SK-N-SH treated with all-trans-retinoic acid at 6 μM for 48 hours (cell line): ENCODE measurements at regions not wholly inside any gene's neighbourhood (a gene's known extent, or its start where the extent isn't known, plus 50 kb on each side); places are given as distances from the start of the nearest gene placed in this dataset.

ENCODE experiments used
- ARNTL ChIP-seq: fragments of 450-650 bp; formaldehyde crosslinking; IDR thresholded peaks from 2 replicates; pipeline ENCODE4 v1.5.0; 2020; ENCODE audit warnings: low read depth, mild to moderate bottlenecking, moderate library complexity, borderline replicate concordance
- CSDC2 ChIP-seq: fragments of 250-450 bp; sonication (Bioruptor Pico); IDR thresholded peaks from 2 replicates; pipeline ENCODE4 v1.5.0; 2020; ENCODE audit warnings: mild to moderate bottlenecking, moderate library complexity
- RARB ChIP-seq: fragments of 250-450 bp; sonication (Bioruptor Pico); IDR thresholded peaks from 2 replicates; pipeline ENCODE4 v1.8.0; 2021; ENCODE audit warnings: mild to moderate bottlenecking, moderate library complexity
- ZC3H10 ChIP-seq: fragments of 250-450 bp; sonication (Bioruptor Pico); IDR thresholded peaks from 2 replicates; pipeline ENCODE4 v1.5.1; 2021; ENCODE audit warnings: mild to moderate bottlenecking, moderate library complexity
- ZFP3 ChIP-seq: fragments of 250-450 bp; sonication (Bioruptor Pico); IDR thresholded peaks from 2 replicates; pipeline ENCODE4 v1.5.0; 2020; ENCODE audit warnings: mild to moderate bottlenecking, moderate library complexity
- ZFP30 ChIP-seq: fragments of 450-650 bp; formaldehyde crosslinking; IDR thresholded peaks from 2 replicates; pipeline ENCODE4 v1.5.0; 2022; ENCODE audit warnings: mild to moderate bottlenecking, moderate library complexity
- ZNF565 ChIP-seq: fragments of 450-650 bp; formaldehyde crosslinking; conservative IDR thresholded peaks from 2 replicates; pipeline ENCODE4 v1.5.0; 2020; ENCODE audit warnings: low read depth, mild to moderate bottlenecking, moderate library complexity

DNA sequence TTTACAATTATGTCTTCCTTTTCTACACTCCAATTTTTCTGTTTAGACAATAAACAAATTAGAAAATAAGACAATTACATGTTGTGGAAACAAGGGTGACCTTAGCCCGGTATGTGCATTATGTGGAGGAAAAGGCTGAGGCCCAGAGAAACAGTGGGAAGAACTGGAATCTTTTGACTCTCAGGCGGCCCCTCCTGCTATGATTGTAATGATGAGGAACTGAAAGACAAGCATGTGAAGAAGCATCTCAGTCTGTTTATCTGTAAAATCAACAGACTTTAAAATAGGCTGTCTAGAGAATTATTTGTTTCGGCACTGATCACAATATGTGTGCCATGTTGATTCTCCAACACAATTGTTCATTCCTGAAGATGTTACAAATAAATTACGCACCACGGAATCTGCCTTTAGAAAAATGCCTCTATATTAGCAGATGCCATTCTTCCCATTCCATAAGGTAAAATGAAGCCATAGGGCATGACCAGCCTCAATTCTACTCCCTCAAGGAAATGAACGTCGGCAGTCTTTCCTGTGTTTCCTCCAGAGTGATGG, 1201.6 kb upstream of the CITED2 start:
- TF ChIP-seq RARB (CRISPR knock-in tag) (no peak), ZC3H10 (CRISPR knock-in tag) (no peak), ARNTL (no peak), ZFP30 (no peak), ZFP3 (CRISPR knock-in tag) (no peak), ZNF565 (CRISPR knock-in tag) (no peak), CSDC2 (CRISPR knock-in tag) (no peak)
